T-helper 2 cell treated with Interferon-gamma antibody and Interleukin-4, amounts not matched to agents 5 μg/mL and 100 μg/mL, for 36 hours (primary cell): ENCODE measurements at regions not wholly inside any gene's neighbourhood (a gene's known extent, or its start where the extent isn't known, plus 50 kb on each side); places are given as distances from the start of the nearest gene placed in this dataset.

Experiments used
- DNase-seq: peaks from one replicate; pipeline ENCODE4 v3.0.0; 2021; ENCODE audit warnings: low spot score
- H3K27ac Mint-ChIP-seq: one replicate; pipeline ENCODE4 v1.8.0; 2021; ENCODE audit warnings: mild to moderate bottlenecking, mixed read lengths
- H3K27me3 Mint-ChIP-seq: one replicate; pipeline ENCODE4 v1.8.0; 2021; ENCODE audit warnings: low read depth, mixed read lengths
- H3K36me3 Mint-ChIP-seq: one replicate; pipeline ENCODE4 v1.8.0; 2021; ENCODE audit warnings: low read depth, mixed read lengths
- H3K4me1 Mint-ChIP-seq: one replicate; pipeline ENCODE4 v1.8.0; 2021; ENCODE audit warnings: low read depth, mixed read lengths
- H3K4me3 Mint-ChIP-seq: one replicate; pipeline ENCODE4 v1.8.0; 2022; ENCODE audit warnings: mild to moderate bottlenecking, moderate library complexity, mixed read lengths
- H3K9me3 Mint-ChIP-seq: one replicate; pipeline ENCODE4 v1.8.0; 2021; ENCODE audit warnings: mixed read lengths

- no peaks in the 10 kb centered on the region for H3K27me3 Mint-ChIP-seq
- no peaks in the 10 kb centered on the region for H3K4me1 Mint-ChIP-seq
- H3K36me3 Mint-ChIP-seq, result no peaks in the 10 kb centered on the region
- DNase-seq, result no peak
- no peak overlapping the region for H3K4me3 Mint-ChIP-seq
- H3K9me3 Mint-ChIP-seq, result no peaks in the 10 kb centered on the region
- no peak overlapping the region for H3K27ac Mint-ChIP-seq
These were observed 89.4 kb upstream of the ZBTB20 start for GRCh38 chr3:115236496-115236895.

GRCh38 chr3:115239717-115240116 lies 92.6 kb upstream of the ZBTB20 start:
- Mint-ChIP-seq H3K27me3 (no peaks in the 10 kb centered on the region), H3K4me1 (no peaks in the 10 kb centered on the region), H3K9me3 (no peaks in the 10 kb centered on the region), H3K36me3 (no peaks in the 10 kb centered on the region), H3K4me3 (no peak overlapping the region), H3K27ac (no peak overlapping the region)
- no peak for DNase-seq

DNA sequence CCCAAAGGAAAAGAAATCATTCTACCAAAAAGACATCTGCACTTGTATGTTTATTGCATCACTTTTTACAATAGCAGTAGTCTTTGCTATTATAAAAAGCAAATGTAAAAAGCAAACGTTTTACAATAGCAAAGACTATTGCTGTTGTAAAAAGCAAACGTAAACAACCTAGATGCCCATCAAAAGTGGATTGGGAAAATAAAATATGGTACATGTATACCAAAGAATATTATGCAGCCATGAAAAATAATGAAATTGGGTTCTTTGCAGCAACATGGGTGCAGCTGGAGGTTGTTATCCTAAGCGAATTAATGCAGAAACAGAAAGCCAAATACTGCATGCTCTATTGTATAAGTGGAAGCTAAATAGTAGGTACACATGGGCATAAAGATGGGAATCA lies 97.3 kb upstream of the ZBTB20 start:
- Mint-ChIP-seq H3K9me3 (no peaks in the 10 kb centered on the region), H3K4me3 (no peak overlapping the region), H3K27me3 (no peaks in the 10 kb centered on the region), H3K36me3 (no peaks in the 10 kb centered on the region), H3K27ac (no peak overlapping the region), H3K4me1 (no peaks in the 10 kb centered on the region)
- no peak for DNase-seq

- H3K4me3 Mint-ChIP-seq, result no peak overlapping the region
- H3K27me3 Mint-ChIP-seq, result no peaks in the 10 kb centered on the region
- no peak overlapping the region for H3K27ac Mint-ChIP-seq
- no peaks in the 10 kb centered on the region for H3K9me3 Mint-ChIP-seq
- no peaks in the 10 kb centered on the region for H3K4me1 Mint-ChIP-seq
- DNase-seq, result no peak
- H3K36me3 Mint-ChIP-seq, result no peaks in the 10 kb centered on the region
These were observed 98.3 kb upstream of the ZBTB20 start for GRCh38 chr3:115245438-115245837.

GRCh38 chr3:115245899-115246298 lies 98.8 kb upstream of the ZBTB20 start:
- H3K27ac Mint-ChIP-seq, result no peak overlapping the region
- H3K4me1 Mint-ChIP-seq, result no peaks in the 10 kb centered on the region
- H3K36me3 Mint-ChIP-seq, result no peaks in the 10 kb centered on the region
- H3K27me3 Mint-ChIP-seq, result no peaks in the 10 kb centered on the region
- H3K4me3 Mint-ChIP-seq, result no peak overlapping the region
- DNase-seq, result no peak
- H3K9me3 Mint-ChIP-seq, result no peaks in the 10 kb centered on the region

DNA sequence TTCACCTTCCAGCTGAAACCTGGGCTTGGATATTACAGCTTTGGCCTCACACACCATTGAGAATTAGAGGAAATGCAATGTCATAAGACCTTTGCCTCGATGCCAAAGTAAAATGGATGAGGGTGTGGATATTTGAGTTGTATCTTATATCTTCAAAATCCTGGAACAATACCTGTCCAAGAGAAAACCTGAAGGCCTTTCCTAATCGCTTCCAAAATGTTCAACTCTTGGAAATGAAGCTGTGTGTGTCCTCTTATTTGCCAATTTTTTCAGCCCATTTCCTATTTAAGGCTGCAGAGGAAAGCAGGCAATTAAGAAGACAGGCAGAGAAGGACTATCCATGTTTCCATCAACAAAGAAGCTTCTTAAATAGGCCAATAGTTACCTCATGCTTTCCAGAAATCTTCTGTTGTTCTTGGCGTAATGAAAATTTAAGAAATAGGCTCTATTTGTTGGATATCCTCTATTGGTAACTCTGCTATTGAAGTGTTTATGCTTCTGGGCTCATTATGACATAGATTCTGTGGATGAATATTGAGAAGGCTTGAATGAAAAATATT lies 99.5 kb upstream of the ZBTB20 start:
- Mint-ChIP-seq H3K4me1 (no peaks in the 10 kb centered on the region), H3K27ac (no peak overlapping the region), H3K4me3 (no peak overlapping the region), H3K36me3 (no peaks in the 10 kb centered on the region), H3K9me3 (no peaks in the 10 kb centered on the region), H3K27me3 (no peaks in the 10 kb centered on the region)
- no peak for DNase-seq

- Mint-ChIP-seq H3K9me3 (no peaks in the 10 kb centered on the region), H3K4me3 (no peak overlapping the region), H3K27ac (no peak overlapping the region), H3K27me3 (no peaks in the 10 kb centered on the region), H3K4me1 (no peaks in the 10 kb centered on the region), H3K36me3 (no peaks in the 10 kb centered on the region)
- no peak for DNase-seq
These were observed 101.2 kb upstream of the ZBTB20 start for GRCh38 chr3:115248274-115248673.

DNA sequence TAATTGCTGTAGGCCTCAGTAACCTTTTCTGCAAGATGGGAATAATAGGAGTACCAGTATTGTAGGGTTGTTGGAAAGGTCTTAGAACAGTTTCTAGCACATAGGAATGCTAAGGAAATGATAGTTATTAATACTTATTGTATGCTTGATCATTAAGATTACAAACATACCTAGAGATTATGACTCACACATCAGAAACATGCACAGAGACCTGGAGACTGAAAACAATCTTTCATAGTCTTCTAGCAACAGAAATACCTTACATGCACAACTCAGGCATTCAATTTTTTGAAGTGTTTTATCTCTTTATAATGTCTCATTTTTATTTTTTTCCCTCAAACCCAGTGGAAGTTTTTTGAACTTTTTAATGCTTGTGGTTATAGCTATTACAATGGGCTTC lies 104.4 kb upstream of the ZBTB20 start:
- Mint-ChIP-seq H3K36me3 (no peaks in the 10 kb centered on the region), H3K9me3 (peaks cover 4% of the 10 kb centered on the region), H3K27me3 (no peaks in the 10 kb centered on the region), H3K27ac (no peak overlapping the region), H3K4me3 (no peak overlapping the region), H3K4me1 (no peaks in the 10 kb centered on the region)
- DNase-seq, result no peak

GRCh38 chr3:115252679-115253078 lies 105.6 kb upstream of the ZBTB20 start:
- no peak for DNase-seq
- no peak overlapping the region for H3K4me3 Mint-ChIP-seq
- peaks cover 4% of the 10 kb centered on the region for H3K9me3 Mint-ChIP-seq
- no peak overlapping the region for H3K27ac Mint-ChIP-seq
- H3K4me1 Mint-ChIP-seq, result no peaks in the 10 kb centered on the region
- no peaks in the 10 kb centered on the region for H3K36me3 Mint-ChIP-seq
- no peaks in the 10 kb centered on the region for H3K27me3 Mint-ChIP-seq

GRCh38 chr3:115254492-115255196 lies 107.6 kb upstream of the ZBTB20 start:
- H3K4me1 Mint-ChIP-seq, result no peaks in the 10 kb centered on the region

DNA sequence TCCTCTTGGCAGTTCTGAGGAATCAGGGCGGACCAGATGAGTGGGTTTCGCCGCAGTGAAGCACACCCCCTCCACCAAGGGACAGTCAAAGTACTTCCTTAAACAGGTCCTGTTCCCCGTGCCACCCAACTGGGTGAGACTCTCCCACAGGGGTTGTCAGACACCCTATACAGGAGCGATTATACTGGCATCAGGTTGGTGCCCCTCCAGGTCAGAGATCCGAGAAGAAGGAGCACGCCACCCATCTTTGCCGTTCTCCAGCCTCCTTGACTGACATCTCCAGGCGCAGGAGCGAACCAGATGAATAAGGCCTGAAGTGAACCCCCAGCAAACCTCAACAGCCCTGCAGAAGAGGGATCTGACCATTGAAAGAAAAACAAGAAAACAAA lies 108.1 kb upstream of the ZBTB20 start:
- H3K27ac Mint-ChIP-seq, result no peak overlapping the region
- peaks cover 4% of the 10 kb centered on the region for H3K9me3 Mint-ChIP-seq
- no peak for DNase-seq
- no peaks in the 10 kb centered on the region for H3K36me3 Mint-ChIP-seq
- no peaks in the 10 kb centered on the region for H3K27me3 Mint-ChIP-seq
- H3K4me1 Mint-ChIP-seq, result no peaks in the 10 kb centered on the region
- H3K4me3 Mint-ChIP-seq, result no peak overlapping the region

More at GRCh38 chr3:115254492-115255196, 107.6 kb upstream of the ZBTB20 start:
- H3K4me3 Mint-ChIP-seq, result no peak overlapping the region
- H3K36me3 Mint-ChIP-seq, result no peaks in the 10 kb centered on the region
- no peak overlapping the region for H3K27ac Mint-ChIP-seq
- DNase-seq, result no peak
- H3K9me3 Mint-ChIP-seq, result peaks cover 4% of the 10 kb centered on the region
- no peaks in the 10 kb centered on the region for H3K27me3 Mint-ChIP-seq

DNA sequence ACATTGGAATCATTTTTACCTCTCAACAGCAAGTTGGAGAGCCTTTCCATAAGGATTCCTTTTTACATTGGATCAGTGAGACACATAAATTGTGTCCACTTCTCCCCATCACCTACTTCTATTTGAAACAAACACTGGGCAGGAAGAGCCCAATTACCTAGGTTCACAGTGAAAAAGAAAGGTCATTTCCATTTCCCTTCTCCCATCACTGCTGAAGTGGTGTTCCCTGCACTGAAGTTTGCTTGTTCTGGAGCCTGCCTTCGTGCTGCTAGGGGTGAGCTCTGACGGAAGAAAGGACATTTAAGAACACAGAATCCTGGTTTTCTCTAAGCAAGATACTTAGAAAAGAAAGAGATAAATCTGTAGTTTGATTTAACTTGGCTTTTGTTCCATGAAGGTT lies 123.8 kb upstream of the ZBTB20 start:
- H3K4me1 Mint-ChIP-seq, result no peaks in the 10 kb centered on the region
- no peak overlapping the region for H3K27ac Mint-ChIP-seq
- H3K36me3 Mint-ChIP-seq, result no peaks in the 10 kb centered on the region
- H3K27me3 Mint-ChIP-seq, result peaks cover 2% of the 10 kb centered on the region
- no peaks in the 10 kb centered on the region for H3K9me3 Mint-ChIP-seq
- DNase-seq, result no peak
- no peak overlapping the region for H3K4me3 Mint-ChIP-seq

- peaks cover 2% of the 10 kb centered on the region for H3K27me3 Mint-ChIP-seq
- no peaks in the 10 kb centered on the region for H3K9me3 Mint-ChIP-seq
- DNase-seq, result no peak
- H3K27ac Mint-ChIP-seq, result no peak overlapping the region
- H3K36me3 Mint-ChIP-seq, result no peaks in the 10 kb centered on the region
- no peaks in the 10 kb centered on the region for H3K4me1 Mint-ChIP-seq
- no peak overlapping the region for H3K4me3 Mint-ChIP-seq
These were observed 125.1 kb upstream of the ZBTB20 start for GRCh38 chr3:115272036-115272824.

DNA sequence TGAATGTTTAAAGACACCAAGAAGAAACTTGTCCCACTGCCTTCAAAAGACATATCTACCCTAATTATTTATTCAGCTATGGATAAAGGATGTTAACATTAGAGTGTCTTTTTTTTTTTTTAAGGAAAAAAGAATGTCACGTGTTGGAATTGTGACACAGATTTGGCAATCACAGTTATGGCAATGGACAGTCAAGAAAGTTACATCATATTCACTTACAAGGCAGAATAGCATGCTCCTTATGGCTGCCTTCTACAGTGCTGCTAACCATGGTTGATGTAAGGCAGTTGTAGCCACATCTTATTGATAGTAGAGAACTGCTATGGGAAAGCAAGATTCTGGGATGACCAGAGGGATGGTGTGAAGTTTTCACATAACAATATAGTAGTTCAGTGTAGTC lies 128.8 kb upstream of the ZBTB20 start:
- Mint-ChIP-seq H3K4me1 (peaks cover under 1% of the 10 kb centered on the region), H3K27ac (no peak overlapping the region), H3K27me3 (peaks cover 2% of the 10 kb centered on the region), H3K4me3 (no peak overlapping the region), H3K9me3 (no peaks in the 10 kb centered on the region), H3K36me3 (no peaks in the 10 kb centered on the region)
- DNase-seq, result no peak
